Hematopoietic multipotent progenitor cell treated with erythropoietin and hydrocortisone succinate and interleukin-3 and kit ligand, for 15 days (in vitro differentiated cells): ENCODE measurements at regions not wholly inside any gene's neighbourhood (a gene's known extent, or its start where the extent isn't known, plus 50 kb on each side); places are given as distances from the start of the nearest gene placed in this dataset.

ENCODE experiments used
- DNase-seq: peaks from one replicate; pipeline ENCODE4 v3.0.0-alpha.2; 2015; ENCODE audit warnings: low spot score

- no peak for DNase-seq
Measured at GRCh38 chr1:106768501-106768900, 288.0 kb upstream of the PRMT6 start.

- DNase-seq: no peak
Measured at GRCh38 chr1:106773206-106773605, 283.3 kb upstream of the PRMT6 start.

GRCh38 chr1:106780066-106780465 is 276.4 kb upstream of the PRMT6 start:
- DNase-seq: no peak

GRCh38 chr1:106780806-106781569 is 275.5 kb upstream of the PRMT6 start:
- DNase-seq: no peak

GRCh38 chr1:106785176-106785575 is 271.3 kb upstream of the PRMT6 start:
- no peak for DNase-seq

- DNase-seq: no peak
Measured at GRCh38 chr1:106787520-106787919, 269.0 kb upstream of the PRMT6 start.

GRCh38 chr1:106789686-106790085 is 266.8 kb upstream of the PRMT6 start:
- DNase-seq: no peak

- no peak for DNase-seq
Measured at GRCh38 chr1:106791041-106791440, 265.4 kb upstream of the PRMT6 start.

GRCh38 chr1:106793651-106794050 is 262.8 kb upstream of the PRMT6 start:
- no peak for DNase-seq

GRCh38 chr1:106798991-106799390 is 257.5 kb upstream of the PRMT6 start:
- no peak for DNase-seq

GRCh38 chr1:106802181-106802580 is 254.3 kb upstream of the PRMT6 start:
- DNase-seq: no peak

GRCh38 chr1:106814418-106814817 is 242.1 kb upstream of the PRMT6 start:
- DNase-seq: no peak

GRCh38 chr1:106817575-106817974 is 238.9 kb upstream of the PRMT6 start:
- DNase-seq: no peak

GRCh38 chr1:106831511-106831910 is 225.0 kb upstream of the PRMT6 start:
- no peak for DNase-seq

- no peak for DNase-seq
Measured at GRCh38 chr1:106836708-106837107, 219.8 kb upstream of the PRMT6 start.

- no peak for DNase-seq
Measured at GRCh38 chr1:106843518-106843917, 213.0 kb upstream of the PRMT6 start.

- DNase-seq: no peak
Measured at GRCh38 chr1:106846656-106847055, 209.8 kb upstream of the PRMT6 start.

GRCh38 chr1:106861110-106861509 is 195.4 kb upstream of the PRMT6 start:
- DNase-seq: no peak

GRCh38 chr1:106868828-106869227 is 187.6 kb upstream of the PRMT6 start:
- DNase-seq: no peak

GRCh38 chr1:106875622-106876021 is 180.9 kb upstream of the PRMT6 start:
- DNase-seq: no peak

- no peak for DNase-seq
Measured at GRCh38 chr1:106876384-106876783, 180.1 kb upstream of the PRMT6 start.

GRCh38 chr1:106879538-106879937 is 176.9 kb upstream of the PRMT6 start:
- no peak for DNase-seq

GRCh38 chr1:106880226-106880625 is 176.2 kb upstream of the PRMT6 start:
- no peak for DNase-seq

- DNase-seq: no peak
Measured at GRCh38 chr1:106883208-106883607, 173.3 kb upstream of the PRMT6 start.
